ENCODE measurements at regions not wholly inside any gene's neighbourhood (a gene's known extent, or its start where the extent isn't known, plus 50 kb on each side); places are given as distances from the start of the nearest gene placed in this dataset.

- TF ChIP-seq, protein P1, sequence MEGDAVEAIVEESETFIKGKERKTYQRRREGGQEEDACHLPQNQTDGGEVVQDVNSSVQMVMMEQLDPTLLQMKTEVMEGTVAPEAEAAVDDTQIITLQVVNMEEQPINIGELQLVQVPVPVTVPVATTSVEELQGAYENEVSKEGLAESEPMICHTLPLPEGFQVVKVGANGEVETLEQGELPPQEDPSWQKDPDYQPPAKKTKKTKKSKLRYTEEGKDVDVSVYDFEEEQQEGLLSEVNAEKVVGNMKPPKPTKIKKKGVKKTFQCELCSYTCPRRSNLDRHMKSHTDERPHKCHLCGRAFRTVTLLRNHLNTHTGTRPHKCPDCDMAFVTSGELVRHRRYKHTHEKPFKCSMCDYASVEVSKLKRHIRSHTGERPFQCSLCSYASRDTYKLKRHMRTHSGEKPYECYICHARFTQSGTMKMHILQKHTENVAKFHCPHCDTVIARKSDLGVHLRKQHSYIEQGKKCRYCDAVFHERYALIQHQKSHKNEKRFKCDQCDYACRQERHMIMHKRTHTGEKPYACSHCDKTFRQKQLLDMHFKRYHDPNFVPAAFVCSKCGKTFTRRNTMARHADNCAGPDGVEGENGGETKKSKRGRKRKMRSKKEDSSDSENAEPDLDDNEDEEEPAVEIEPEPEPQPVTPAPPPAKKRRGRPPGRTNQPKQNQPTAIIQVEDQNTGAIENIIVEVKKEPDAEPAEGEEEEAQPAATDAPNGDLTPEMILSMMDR (IDR thresholded peaks at IDR 0.05; ENCODE audit: insufficient read depth, low read depth, low read length), result no peak
- no peak for TF ChIP-seq EZH2 (IDR thresholded peaks at IDR 0.05; ENCODE audit: insufficient read depth, low read length)
Observed at GRCh38 chr5:119878712-119879111, 249.4 kb downstream of the FAM170A start.
